GM18498 (cell line): ENCODE measurements at regions not wholly inside any gene's neighbourhood (a gene's known extent, or its start where the extent isn't known, plus 50 kb on each side); places are given as distances from the start of the nearest gene placed in this dataset.
"Not testable (repeated sequence)": the region's sequence is repeated elsewhere in the genome, so short reads cannot be mapped to it uniquely, and the experiment has no call there.

Experiments used
- ATAC-seq: cut with Tn5 transposase; IDR thresholded peaks from one replicate; pipeline ENCODE4 v1.9.1; 2021; ENCODE audit warnings: mild to moderate bottlenecking, moderate library complexity; ENCODE audit not compliant: unreplicated experiment

DNA sequence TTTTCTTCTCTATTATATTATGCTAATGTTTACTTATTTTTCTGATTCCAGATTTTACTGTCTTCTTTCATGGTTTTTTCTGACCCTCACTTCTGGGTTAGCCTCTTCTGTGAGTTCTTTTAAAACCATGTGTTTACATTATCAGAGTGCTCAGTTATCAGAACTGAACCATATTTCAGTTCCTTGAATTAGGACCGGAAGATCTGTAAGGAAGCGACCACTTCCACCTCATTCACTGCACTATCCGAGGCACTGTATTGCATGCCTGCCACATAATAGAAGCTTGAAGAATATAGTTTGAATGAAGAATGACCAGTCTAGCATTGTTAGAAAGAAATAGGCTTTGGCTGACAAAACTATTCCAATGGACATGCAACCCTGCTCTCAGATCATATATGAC, 281.0 kb upstream of the DEPDC1 start:
- ATAC-seq, result no peak

DNA sequence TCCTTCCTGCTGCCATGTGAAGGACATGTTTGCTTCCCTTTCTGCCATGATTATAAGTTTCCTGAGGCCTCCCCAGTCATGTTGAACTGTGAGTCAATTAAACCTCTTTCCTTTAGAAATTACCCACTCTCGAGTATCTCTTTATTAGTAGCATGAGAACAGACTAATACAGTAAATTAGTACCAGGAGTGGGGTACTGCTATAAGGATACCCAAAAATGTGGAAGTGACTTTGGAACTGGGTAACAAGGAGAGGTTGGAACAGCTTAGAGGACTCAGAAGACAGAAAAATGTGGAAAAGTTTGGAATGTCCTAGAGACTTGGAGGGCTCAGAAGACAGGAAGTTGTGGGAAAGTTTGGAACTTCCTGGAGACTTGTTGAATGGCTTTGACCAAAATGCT, 283.0 kb upstream of the DEPDC1 start:
- ATAC-seq, result not testable (repeated sequence)

DNA sequence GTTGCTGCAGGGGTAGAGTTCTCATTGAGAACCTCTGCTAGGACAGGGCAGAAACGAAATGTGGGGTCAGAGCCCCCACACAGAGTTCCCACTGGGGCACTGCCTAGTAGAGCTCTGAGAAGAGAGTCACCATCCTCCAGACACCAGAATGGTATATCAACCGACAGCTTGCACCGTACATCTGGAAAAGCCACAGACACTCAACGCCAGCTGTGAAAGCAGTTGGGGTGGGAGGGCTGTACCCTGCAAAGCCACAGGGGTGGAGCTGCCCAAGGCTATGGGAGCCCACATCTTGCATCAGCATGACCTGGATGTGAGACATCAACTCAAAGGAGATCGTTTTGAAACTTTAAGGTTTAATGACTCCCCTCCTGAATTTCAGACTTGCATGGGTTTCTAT, 284.0 kb upstream of the DEPDC1 start:
- no peak for ATAC-seq

DNA sequence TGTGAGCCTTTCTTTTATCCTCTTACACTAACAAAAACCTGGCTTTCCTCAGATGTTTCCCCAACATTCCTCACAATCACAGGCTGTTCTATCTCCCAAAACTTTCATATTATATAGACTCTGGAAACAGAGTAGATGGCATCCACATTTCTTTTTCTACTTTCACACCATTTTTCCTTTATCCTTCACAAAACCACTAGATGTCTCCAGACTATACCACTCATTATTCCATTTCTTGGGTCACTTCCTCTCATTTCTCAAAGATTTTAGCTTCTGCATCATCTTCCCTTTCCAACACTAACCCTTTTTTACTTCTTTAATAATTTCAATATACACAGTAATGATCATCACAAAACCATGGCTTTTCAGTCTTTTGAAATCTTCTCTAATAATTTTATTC, 286.0 kb upstream of the DEPDC1 start:
- ATAC-seq, result no peak

- ATAC-seq, result no peak
Measured at GRCh38 chr1:68785328-68785727, 288.4 kb upstream of the DEPDC1 start.

GRCh38 chr1:68788762-68789161, 291.9 kb upstream of the DEPDC1 start:
- no peak for ATAC-seq

- ATAC-seq, result no peak
Measured at GRCh38 chr1:68791800-68792199, 294.9 kb upstream of the DEPDC1 start.

- no peak for ATAC-seq
Measured at GRCh38 chr1:68795956-68796355, 299.1 kb upstream of the DEPDC1 start.

- ATAC-seq, result no peak
Measured at GRCh38 chr1:68796888-68797287, 300.0 kb upstream of the DEPDC1 start.

DNA sequence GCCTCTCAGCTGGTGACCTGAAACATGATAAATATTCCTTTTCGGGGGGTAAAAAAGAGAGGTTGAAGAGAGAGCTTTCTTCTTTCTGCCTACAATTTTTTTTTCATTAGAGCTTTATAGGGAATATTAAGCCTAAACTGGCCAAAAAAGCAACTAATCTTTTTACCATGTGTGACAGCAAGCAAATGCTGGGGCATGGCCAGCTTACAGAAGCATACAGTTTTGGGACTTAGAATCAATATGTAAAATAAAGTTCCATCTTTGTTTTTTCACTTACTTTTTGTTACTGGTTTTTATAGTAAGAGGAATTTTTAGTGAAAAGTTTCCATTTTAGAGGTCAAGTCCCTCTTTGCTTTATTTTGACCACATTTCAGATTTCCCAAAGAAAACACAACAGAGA, 301.2 kb upstream of the DEPDC1 start:
- ATAC-seq, result no peak

DNA sequence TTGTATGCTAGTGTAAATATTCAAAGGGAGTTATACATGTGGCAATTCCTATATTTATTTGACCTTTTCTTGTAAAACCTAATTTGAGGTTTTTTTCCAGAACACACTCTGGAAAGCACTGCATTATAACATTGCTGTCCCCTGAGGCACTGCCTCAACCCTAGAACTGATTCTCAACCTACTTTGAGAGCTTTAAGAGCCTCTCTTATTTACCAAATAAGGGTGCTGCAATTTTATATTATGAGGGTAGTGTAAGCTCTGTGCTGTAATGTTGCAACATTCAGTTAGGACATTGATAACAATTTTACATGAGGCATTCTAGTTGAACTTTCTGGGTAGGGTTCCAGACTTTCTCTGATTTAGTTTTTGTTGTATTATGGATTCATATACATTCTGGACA, 302.2 kb upstream of the DEPDC1 start:
- no peak for ATAC-seq

- no peak for ATAC-seq
Measured at GRCh38 chr1:68800182-68800581, 303.3 kb upstream of the DEPDC1 start.

DNA sequence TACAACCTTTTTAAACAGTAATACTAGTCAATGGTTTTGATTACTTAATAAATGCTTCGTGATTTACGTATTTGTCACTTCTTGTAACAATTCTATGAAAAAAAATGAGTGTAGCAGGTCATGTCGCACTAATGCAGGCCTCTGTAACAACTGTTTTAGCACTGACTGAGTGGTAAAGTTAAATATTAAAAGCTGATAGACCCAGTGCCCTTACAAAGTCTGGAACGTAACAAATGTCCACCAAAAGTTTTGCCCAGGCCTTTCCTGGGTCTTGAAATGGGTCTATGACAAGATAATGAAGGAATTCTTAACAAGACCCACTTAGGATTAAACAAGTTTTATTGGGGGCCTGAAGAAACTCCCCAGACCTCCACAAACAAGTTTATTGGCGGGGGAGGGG, 304.6 kb upstream of the DEPDC1 start:
- ATAC-seq, result no peak

GRCh38 chr1:68805097-68805641, 308.3 kb upstream of the DEPDC1 start:
- ATAC-seq, result no peak

- no peak for ATAC-seq
Measured at GRCh38 chr1:68808351-68808750, 311.5 kb upstream of the DEPDC1 start.

GRCh38 chr1:68811806-68812205, 314.9 kb upstream of the DEPDC1 start:
- no peak for ATAC-seq

- no peak for ATAC-seq
Measured at GRCh38 chr1:68812333-68812732, 315.5 kb upstream of the DEPDC1 start.

GRCh38 chr1:68814067-68814466, 317.2 kb upstream of the DEPDC1 start:
- no peak for ATAC-seq

DNA sequence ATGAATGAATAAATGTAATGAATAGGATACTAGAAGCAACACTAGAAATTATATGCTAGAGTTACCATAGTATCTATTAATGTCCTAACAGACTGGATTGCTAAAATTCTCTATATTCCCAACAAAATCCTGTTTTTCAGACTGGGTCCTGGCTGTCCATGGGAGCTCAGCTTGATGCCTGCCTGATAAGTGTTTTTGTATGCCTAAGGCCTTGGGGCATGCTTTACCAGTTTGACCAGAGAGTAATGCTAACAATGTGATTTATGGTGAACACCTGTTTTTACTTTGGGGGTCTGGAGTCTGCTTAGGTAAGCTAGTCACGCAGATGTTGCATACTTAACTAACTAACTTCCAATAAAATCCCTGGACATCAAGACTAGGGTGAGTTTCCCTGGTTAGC, 318.8 kb upstream of the DEPDC1 start:
- no peak for ATAC-seq

- ATAC-seq, result not testable (repeated sequence)
Measured at GRCh38 chr1:68817505-68818210, 320.8 kb upstream of the DEPDC1 start.

- ATAC-seq, result no peak
Measured at GRCh38 chr1:68819190-68819829, 322.4 kb upstream of the DEPDC1 start.

- no peak for ATAC-seq
Measured at GRCh38 chr1:68820151-68820550, 323.3 kb upstream of the DEPDC1 start.

DNA sequence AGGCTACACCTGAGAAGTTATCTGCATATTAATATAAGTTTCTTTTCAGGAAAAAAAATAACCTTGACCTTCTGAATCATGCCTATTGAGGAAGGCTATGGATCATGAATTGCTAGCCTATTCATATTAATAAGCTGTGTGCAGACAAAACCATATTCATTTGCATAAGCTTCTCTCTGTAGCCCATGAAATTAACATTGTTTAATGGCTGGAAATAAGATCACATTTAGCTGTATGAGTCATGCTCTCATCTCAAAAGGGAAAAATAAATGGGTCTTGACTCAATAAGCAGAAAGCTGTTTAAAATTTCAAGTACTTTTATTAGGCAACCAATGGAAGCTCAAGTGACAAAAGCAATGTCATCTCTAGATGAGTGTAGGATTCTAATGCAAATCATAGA, 330.0 kb upstream of the DEPDC1 start:
- ATAC-seq, result no peak
